HG03175 (cell line): ENCODE measurements at regions not wholly inside any gene's neighbourhood (a gene's known extent, or its start where the extent isn't known, plus 50 kb on each side); places are given as distances from the start of the nearest gene placed in this dataset.
"Not testable (repeated sequence)": the region's sequence is repeated elsewhere in the genome, so short reads cannot be mapped to it uniquely, and the experiment has no call there.

Experiments used
- ATAC-seq: cut with Tn5 transposase; IDR thresholded peaks from one replicate; pipeline ENCODE4 v1.9.1; 2021; ENCODE audit warnings: mild to moderate bottlenecking, moderate library complexity; ENCODE audit not compliant: unreplicated experiment

GRCh38 chr3:164779816-164780215 is 298.5 kb downstream of the SI start:
- no peak for ATAC-seq

DNA sequence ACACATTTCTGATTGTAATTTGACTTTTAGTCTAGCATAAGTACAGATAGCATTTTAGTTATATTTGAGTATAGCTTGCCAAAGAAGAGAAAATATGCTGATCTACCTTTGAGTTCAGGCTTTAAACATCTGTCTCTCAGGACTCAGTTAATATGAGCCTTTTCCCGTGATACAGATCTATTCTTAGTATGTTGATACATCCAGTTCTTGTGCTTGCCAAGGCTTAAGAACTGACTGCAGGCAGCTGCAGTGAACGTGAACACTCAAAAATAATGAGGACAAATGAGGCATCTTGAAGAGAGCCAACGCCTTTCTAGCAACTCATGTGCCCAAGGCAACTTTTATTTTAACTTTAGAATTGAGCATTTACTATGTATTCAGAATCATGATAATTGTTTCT is 325.5 kb downstream of the SI start:
- no peak for ATAC-seq

DNA sequence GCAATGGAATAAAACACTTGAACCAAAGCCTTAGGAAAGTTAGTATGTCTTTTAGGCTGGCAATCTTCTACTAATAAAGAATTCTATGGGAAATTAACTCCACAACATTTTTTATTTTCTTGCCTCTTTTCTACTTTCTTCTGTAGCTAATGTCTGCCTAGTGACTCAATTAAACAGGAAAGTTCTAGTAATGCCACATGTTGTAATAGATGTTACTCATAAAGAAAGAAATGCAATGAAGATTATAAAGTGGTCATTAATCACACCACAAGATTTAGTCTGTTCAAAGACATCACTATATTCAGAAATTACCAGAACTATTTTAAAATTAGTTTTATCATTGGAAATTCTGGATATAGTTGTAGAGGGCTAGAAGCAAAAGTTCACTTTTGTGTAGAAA is 329.7 kb downstream of the SI start:
- no peak for ATAC-seq

DNA sequence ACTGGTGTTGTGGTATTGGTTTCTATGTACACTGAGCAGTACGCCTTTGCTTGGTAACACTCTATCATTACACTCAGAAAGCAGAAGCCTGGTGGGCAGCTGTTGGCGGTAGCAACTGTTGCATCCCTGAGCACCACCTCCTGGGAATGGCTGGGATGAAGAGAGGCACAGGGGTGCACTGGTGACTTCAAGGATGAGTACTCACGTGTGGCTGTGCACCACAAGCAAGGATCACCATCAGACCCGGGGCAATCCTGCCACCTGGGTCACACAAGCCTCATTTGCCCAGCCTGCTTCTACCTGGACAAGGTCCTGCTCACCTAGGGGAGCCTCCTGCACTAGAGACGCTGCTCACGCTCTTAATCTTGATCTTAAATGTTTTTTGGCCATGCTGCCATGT is 336.4 kb downstream of the SI start:
- ATAC-seq = no peak

DNA sequence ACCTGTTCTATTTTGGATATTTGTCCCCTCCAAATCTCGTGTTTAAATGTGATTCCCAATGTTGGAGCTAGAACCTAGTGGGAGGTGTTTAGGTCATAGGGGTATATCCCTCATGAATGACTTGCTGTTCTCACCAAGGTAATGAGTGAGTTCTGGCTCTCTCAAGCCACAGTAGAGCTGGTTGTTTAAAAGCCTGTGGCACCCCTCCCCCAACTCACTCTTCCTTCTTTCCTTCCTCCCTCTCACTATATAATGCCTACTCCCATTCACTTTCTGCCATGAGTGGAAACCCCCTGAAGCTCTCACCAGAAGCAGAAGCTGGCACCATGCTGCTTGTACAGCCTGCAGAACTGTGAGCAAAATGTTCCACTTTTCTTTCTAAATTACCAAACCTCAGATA is 341.1 kb downstream of the SI start:
- ATAC-seq = no peak

DNA sequence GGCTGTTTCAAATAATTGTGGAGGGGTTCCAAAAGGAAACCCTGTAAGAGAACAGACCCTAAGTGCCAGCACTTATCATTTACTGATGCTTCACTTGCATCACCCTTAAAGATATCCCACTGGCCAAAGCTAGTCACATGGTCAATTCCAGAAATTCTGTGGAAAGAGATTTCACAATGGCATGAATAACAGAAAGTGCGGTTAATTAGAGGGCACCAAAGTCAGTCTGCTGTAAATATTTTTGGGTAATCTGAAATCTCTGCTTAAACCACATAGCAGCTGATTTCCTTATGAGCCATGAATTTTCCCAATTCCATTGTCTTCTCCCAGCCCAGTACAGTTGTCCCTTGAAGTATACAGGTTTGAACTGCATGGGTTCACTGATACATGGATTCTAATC is 346.1 kb downstream of the SI start:
- no peak for ATAC-seq

DNA sequence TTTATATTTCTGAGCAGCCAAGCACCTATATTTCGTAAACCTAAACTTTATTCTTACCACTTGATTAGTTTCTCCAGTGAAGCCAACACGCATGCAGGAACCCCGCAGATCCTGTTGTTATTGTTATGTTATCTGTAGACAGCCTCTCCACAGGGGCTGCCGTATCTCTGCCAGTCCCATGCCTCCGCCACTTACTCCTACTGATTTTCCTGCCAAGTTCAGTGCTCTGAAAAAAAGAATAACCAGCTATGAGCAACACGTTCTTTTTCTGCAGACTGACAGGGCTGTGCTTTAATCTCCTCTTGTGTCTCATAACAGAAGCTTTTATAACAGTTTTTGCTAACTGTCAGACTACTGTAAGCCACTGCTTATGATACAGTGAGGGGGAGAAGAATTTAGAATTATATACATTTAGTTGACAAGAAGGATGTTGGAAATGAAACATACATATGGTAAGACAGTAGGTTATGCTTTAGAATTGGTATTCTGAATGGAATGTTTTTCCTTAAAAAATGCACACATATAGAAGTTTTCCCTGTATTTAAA is 347.4 kb downstream of the SI start:
- ATAC-seq = no peak

GRCh38 chr3:164723396-164723795 is 354.9 kb downstream of the SI start:
- ATAC-seq = no peak

- ATAC-seq = not testable (repeated sequence)
These were observed 375.5 kb downstream of the SI start for GRCh38 chr3:164702808-164703207.

DNA sequence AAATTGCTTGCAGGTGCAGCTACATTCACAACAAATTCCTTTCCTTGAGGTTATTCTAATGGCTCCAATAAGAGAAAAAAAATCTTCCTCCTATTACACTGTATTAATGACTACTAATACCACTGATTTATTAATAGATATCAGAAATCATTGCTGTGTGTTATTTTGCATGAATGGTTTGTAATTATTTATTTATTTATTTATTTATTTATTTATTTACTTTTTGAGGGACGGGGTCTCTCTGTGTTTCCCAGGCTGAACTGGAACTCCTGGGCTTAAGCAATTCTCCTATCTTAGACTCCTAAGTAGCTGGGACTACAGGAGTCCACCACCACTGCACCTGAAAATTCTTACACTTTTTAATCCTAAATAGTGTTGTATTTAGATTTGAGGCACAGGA is 390.4 kb downstream of the SI start:
- ATAC-seq = no peak

DNA sequence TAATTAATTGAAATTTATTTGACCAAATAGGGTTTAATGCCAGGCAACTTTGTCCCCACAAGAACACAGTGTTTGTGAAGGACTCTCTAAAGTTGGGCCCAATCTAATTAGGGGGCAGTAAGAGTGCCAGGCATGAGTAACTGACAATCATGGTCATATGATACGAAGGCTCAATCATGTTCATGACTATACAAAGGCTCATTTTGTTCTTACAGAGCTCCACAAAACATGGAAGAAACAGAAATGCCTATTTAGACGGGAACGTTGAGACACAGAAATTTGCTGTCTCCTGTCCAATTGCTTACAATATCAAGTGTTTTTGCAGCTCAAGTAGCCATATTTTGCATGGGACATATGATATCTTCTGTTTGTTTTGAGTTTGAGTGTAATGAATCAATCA is 391.1 kb downstream of the SI start:
- ATAC-seq = no peak

- ATAC-seq = no peak
These were observed 394.8 kb downstream of the SI start for GRCh38 chr3:164683489-164683888.

- no peak for ATAC-seq
These were observed 399.1 kb downstream of the SI start for GRCh38 chr3:164679245-164679644.

DNA sequence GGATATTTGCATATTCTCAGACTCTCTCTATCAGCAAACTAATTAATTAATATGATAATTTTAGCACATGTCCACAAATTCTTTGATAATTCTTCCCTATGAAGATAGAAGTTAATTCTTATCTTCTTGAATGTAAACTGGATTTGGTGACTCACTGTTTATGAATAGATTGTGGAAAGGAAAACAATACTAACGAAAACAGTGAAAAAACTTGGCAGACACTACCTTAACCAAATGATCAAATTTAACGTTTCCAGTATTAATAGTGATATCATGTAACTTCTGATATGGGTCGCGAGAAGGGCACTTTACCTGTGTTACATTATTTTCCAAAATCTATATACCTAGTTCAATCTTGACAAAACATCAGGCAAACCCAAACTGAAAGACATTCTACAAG is 401.0 kb downstream of the SI start:
- no peak for ATAC-seq

- no peak for ATAC-seq
These were observed 404.6 kb downstream of the SI start for GRCh38 chr3:164673738-164674137.

DNA sequence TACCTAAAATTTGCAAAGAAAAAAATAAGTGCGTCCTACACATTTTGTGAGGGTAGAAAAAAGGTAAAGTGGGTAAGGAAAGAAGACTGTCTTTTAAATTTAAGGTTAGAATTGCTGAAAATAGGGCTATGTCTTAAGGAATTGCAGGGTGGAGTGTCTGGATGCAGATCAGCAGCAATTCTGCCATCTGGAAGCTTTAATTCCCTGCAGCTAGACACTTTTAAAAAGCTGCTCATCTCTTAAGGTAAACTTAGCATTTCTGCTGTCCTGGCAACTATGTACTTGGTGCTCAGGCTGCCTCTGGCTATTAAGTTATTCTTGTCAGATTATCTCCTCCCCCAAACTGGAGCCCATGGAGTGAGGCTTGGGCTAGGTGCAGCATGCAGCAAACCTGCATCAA is 420.2 kb downstream of the SI start:
- no peak for ATAC-seq

DNA sequence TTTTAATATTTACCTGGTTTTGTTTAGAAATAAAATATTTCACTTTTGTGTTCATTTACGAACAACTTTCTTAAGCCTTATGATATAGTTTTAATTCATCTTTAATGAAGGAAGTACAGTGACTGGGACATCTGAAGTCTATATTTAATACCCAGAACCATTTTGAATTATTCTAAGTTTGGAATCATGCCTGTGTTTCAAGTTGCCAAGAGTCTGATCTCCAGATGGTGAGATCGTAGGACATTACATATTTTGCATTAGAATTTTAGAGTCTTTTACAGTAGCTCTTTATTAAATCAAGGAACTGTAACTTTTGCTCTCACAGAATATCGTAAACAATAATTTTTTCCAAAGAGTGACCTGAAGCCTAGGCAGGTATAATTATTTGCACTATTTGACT is 420.7 kb downstream of the SI start:
- ATAC-seq = no peak

GRCh38 chr3:164655462-164655861 is 422.8 kb downstream of the SI start:
- no peak for ATAC-seq

GRCh38 chr3:164641071-164641470 is 437.2 kb downstream of the SI start:
- ATAC-seq = no peak

- no peak for ATAC-seq
These were observed 437.7 kb downstream of the SI start for GRCh38 chr3:164640591-164640990.

DNA sequence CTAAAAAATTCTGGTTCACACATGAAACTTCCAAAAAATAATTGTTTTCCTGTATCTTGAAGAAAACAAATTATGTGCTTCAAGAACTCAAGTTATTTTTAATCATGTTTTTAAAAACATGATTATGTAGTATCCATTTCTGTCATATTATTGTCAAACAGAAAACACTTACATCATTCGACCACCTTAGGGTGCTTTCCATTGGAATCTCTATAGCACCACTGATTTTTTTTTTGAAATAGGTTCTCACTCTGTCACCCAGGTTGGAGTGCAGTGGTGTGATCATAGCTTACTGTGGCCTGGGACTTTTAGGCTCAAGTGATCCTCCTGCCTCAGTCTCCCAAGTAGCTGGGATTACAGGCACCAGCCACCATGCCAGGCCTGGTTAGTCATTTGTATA is 457.3 kb downstream of the SI start:
- no peak for ATAC-seq

DNA sequence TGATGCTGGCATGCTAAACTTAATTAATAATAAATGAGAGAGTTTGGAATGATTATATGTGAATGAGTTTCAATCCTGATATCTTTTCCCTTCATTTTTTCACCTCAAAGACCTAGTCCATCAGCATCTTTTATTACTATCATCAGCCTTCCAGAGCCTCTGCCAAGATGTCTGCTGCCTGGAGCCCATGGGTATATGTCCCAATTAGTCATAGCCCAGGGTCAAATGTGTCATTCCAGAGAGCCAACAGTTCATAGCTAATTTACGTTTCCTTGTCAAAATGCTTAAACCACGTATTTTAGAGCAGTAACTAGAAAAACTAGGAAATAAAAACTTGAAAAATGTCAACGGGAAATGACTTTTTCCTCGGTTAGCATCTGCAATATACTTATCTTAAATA is 457.9 kb downstream of the SI start:
- ATAC-seq = no peak

DNA sequence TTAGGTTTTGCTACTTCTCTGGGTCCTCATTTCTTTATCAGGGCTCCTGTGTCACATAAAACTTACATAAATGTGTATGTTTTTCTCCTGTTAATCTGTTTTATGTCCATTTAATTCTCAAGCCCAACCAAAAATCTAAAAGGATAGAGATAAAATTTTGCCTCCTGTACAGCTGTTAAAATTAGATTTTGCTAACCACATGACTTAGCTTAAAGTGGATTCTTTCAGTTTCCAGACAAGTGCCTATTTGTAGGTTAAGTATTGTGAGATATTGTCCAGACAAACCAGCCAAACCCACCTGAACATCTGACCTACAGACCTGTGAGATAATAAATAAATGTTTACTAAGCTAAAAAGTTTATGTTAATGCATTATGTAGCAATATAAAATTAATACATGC is 465.5 kb downstream of the SI start:
- no peak for ATAC-seq
